Skeletal muscle cell (primary cell): ENCODE measurements at regions not wholly inside any gene's neighbourhood (a gene's known extent, or its start where the extent isn't known, plus 50 kb on each side); places are given as distances from the start of the nearest gene placed in this dataset.
"Not testable (repeated sequence)": the region's sequence is repeated elsewhere in the genome, so short reads cannot be mapped to it uniquely, and the experiment has no call there.

Experiments used
- DNase-seq: peaks from one replicate; pipeline ENCODE4 v3.0.0-alpha.2; 2010; ENCODE audit warnings: low read depth
- H3K4me3 ChIP-seq: 2 replicates; pipeline ENCODE4 v1.5.1; 2011; ENCODE audit warnings: low read depth, mild to moderate bottlenecking, control low read depth, low read length, moderate library complexity

GRCh38 chr13:65500481-65500880, 1729.7 kb downstream of the PCDH9 start:
- DNase-seq, result no peak
- H3K4me3 ChIP-seq, result no peak overlapping the region

GRCh38 chr13:65499256-65499655, 1730.9 kb downstream of the PCDH9 start:
- no peak overlapping the region for H3K4me3 ChIP-seq

GRCh38 chr13:65497265-65497664, 1732.9 kb downstream of the PCDH9 start:
- DNase-seq, result no peak
- H3K4me3 ChIP-seq, result no peak overlapping the region

More at GRCh38 chr13:65499256-65499655, 1730.9 kb downstream of the PCDH9 start:
- DNase-seq, result peak; percentile 9

GRCh38 chr13:65490725-65491124, 1739.4 kb downstream of the PCDH9 start:
- H3K4me3 ChIP-seq, DNase-seq: not testable (repeated sequence)

GRCh38 chr13:65488606-65489005, 1741.5 kb downstream of the PCDH9 start:
- no peak for DNase-seq
- no peak overlapping the region for H3K4me3 ChIP-seq

- no peak for DNase-seq
- no peak overlapping the region for H3K4me3 ChIP-seq
Observed at GRCh38 chr13:65479692-65480091, 1750.4 kb downstream of the PCDH9 start.

- no peak overlapping the region for H3K4me3 ChIP-seq
- no peak for DNase-seq
Observed at GRCh38 chr13:65473196-65473595, 1756.9 kb downstream of the PCDH9 start.

GRCh38 chr13:65472336-65472735, 1757.8 kb downstream of the PCDH9 start:
- no peak overlapping the region for H3K4me3 ChIP-seq
- no peak for DNase-seq

GRCh38 chr13:65470781-65471180, 1759.4 kb downstream of the PCDH9 start:
- H3K4me3 ChIP-seq, result no peak overlapping the region
- no peak for DNase-seq

GRCh38 chr13:65468628-65469027, 1761.5 kb downstream of the PCDH9 start:
- H3K4me3 ChIP-seq, result no peak overlapping the region
- DNase-seq, result no peak

GRCh38 chr13:65461590-65461989, 1768.5 kb downstream of the PCDH9 start:
- no peak overlapping the region for H3K4me3 ChIP-seq
- DNase-seq, result peak; percentile 57

GRCh38 chr13:65460136-65460535, 1770.0 kb downstream of the PCDH9 start:
- no peak for DNase-seq
- no peak overlapping the region for H3K4me3 ChIP-seq

- no peak for DNase-seq
- no peak overlapping the region for H3K4me3 ChIP-seq
Observed at GRCh38 chr13:65456150-65456912, 1773.8 kb downstream of the PCDH9 start.

- DNase-seq, result no peak
- no peak overlapping the region for H3K4me3 ChIP-seq
Observed at GRCh38 chr13:65454403-65454802, 1775.7 kb downstream of the PCDH9 start.

- no peak for DNase-seq
- no peak overlapping the region for H3K4me3 ChIP-seq
Observed at GRCh38 chr13:65453982-65454381, 1776.2 kb downstream of the PCDH9 start.

- no peak for DNase-seq
Observed at GRCh38 chr13:65445340-65445739, 1784.8 kb downstream of the PCDH9 start.

GRCh38 chr13:65435590-65435989, 1794.5 kb downstream of the PCDH9 start:
- DNase-seq, result no peak
- no peak overlapping the region for H3K4me3 ChIP-seq

More at GRCh38 chr13:65445340-65445739, 1784.8 kb downstream of the PCDH9 start:
- no peak overlapping the region for H3K4me3 ChIP-seq

- no peak overlapping the region for H3K4me3 ChIP-seq
- no peak for DNase-seq
Observed at GRCh38 chr13:65417953-65418352, 1812.2 kb downstream of the PCDH9 start.

- DNase-seq, result no peak
- no peak overlapping the region for H3K4me3 ChIP-seq
Observed at GRCh38 chr13:65416784-65417183, 1813.4 kb downstream of the PCDH9 start.

GRCh38 chr13:65414187-65414586, 1815.9 kb downstream of the PCDH9 start:
- no peak for DNase-seq
- no peak overlapping the region for H3K4me3 ChIP-seq

GRCh38 chr13:65411521-65411920, 1818.6 kb downstream of the PCDH9 start:
- H3K4me3 ChIP-seq, result no peak overlapping the region
- no peak for DNase-seq
